WTC11 (cell line): ENCODE measurements at regions not wholly inside any gene's neighbourhood (a gene's known extent, or its start where the extent isn't known, plus 50 kb on each side); places are given as distances from the start of the nearest gene placed in this dataset.

Source experiments
- ATF1 ChIP-seq: sonication (generic); formaldehyde crosslinking; IDR thresholded peaks from 2 replicates; pipeline ENCODE4 v1.8.1; 2023; ENCODE audit warnings: mild to moderate bottlenecking, moderate library complexity, missing genetic modification reagents
- ATF2 ChIP-seq: sonication (generic); formaldehyde crosslinking; IDR thresholded peaks from 2 replicates; pipeline ENCODE4 v1.8.1; 2022; ENCODE audit warnings: low read depth, missing genetic modification reagents, borderline replicate concordance
- CREB1 ChIP-seq: sonication (generic); formaldehyde crosslinking; IDR thresholded peaks from 2 replicates; pipeline ENCODE4 v1.8.0; 2023; ENCODE audit warnings: mild to moderate bottlenecking, missing genetic modification reagents
- CREM ChIP-seq: sonication (generic); formaldehyde crosslinking; IDR thresholded peaks from 2 replicates; pipeline ENCODE4 v1.8.1; 2022; ENCODE audit warnings: mild to moderate bottlenecking, missing genetic modification reagents, moderate library complexity
- CTCF ChIP-seq: fragments of 200-600 bp; IDR thresholded peaks from 2 replicates; pipeline ENCODE4 v1.8.0; 2022; ENCODE audit warnings: antibody characterized with exemption
- ELF4 ChIP-seq: sonication (generic); formaldehyde crosslinking; IDR thresholded peaks from 2 replicates; pipeline ENCODE4 v1.8.1; 2022; ENCODE audit warnings: low read depth, mild to moderate bottlenecking, moderate library complexity, missing genetic modification reagents
- MAX ChIP-seq: sonication (generic); formaldehyde crosslinking; IDR thresholded peaks from 2 replicates; pipeline ENCODE4 v1.8.0; 2022; ENCODE audit warnings: mild to moderate bottlenecking, missing genetic modification reagents
- SP1 ChIP-seq: sonication (generic); formaldehyde crosslinking; conservative IDR thresholded peaks from 2 replicates; pipeline ENCODE4 v1.8.1; 2022; ENCODE audit warnings: missing genetic modification reagents
- STAT6 ChIP-seq: sonication (generic); formaldehyde crosslinking; conservative IDR thresholded peaks from 2 replicates; pipeline ENCODE4 v1.8.1; 2023; ENCODE audit warnings: mild to moderate bottlenecking, low read depth, missing genetic modification reagents, moderate library complexity
- TEAD4 ChIP-seq: sonication (generic); formaldehyde crosslinking; IDR thresholded peaks from 2 replicates; pipeline ENCODE4 v1.8.0; 2022; ENCODE audit warnings: mild to moderate bottlenecking, missing genetic modification reagents
- ZNF121 ChIP-seq: sonication (generic); formaldehyde crosslinking; IDR thresholded peaks from 2 replicates; pipeline ENCODE4 v1.8.0; 2023; ENCODE audit warnings: missing genetic modification reagents
- ZNF138 ChIP-seq: sonication (generic); formaldehyde crosslinking; conservative IDR thresholded peaks from 2 replicates; pipeline ENCODE4 v1.8.1; 2022; ENCODE audit warnings: mild to moderate bottlenecking, moderate library complexity, missing genetic modification reagents
- TF ChIP-seq, protein P1 (sequence below): sonication (generic); formaldehyde crosslinking; IDR thresholded peaks from 2 replicates; pipeline ENCODE4 v1.8.0; 2023; ENCODE audit warnings: mild to moderate bottlenecking, missing genetic modification reagents
- TF ChIP-seq, protein P2 (sequence below): sonication (generic); formaldehyde crosslinking; IDR thresholded peaks from 2 replicates; pipeline ENCODE4 v1.8.1; 2023; ENCODE audit warnings: mild to moderate bottlenecking, missing genetic modification reagents

- TF ChIP-seq, protein P1, sequence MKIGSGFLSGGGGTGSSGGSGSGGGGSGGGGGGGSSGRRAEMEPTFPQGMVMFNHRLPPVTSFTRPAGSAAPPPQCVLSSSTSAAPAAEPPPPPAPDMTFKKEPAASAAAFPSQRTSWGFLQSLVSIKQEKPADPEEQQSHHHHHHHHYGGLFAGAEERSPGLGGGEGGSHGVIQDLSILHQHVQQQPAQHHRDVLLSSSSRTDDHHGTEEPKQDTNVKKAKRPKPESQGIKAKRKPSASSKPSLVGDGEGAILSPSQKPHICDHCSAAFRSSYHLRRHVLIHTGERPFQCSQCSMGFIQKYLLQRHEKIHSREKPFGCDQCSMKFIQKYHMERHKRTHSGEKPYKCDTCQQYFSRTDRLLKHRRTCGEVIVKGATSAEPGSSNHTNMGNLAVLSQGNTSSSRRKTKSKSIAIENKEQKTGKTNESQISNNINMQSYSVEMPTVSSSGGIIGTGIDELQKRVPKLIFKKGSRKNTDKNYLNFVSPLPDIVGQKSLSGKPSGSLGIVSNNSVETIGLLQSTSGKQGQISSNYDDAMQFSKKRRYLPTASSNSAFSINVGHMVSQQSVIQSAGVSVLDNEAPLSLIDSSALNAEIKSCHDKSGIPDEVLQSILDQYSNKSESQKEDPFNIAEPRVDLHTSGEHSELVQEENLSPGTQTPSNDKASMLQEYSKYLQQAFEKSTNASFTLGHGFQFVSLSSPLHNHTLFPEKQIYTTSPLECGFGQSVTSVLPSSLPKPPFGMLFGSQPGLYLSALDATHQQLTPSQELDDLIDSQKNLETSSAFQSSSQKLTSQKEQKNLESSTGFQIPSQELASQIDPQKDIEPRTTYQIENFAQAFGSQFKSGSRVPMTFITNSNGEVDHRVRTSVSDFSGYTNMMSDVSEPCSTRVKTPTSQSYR (CRISPR knock-in tag), result no peak
- TF ChIP-seq SP1 (CRISPR knock-in tag) (no peak), CTCF (no peak), ZNF138 (no peak), ZNF121 (no peak), TEAD4 (CRISPR knock-in tag) (no peak), MAX (CRISPR knock-in tag) (no peak), ATF2 (CRISPR knock-in tag) (no peak), CREM (CRISPR knock-in tag) (no peak), ATF1 (no peak), STAT6 (CRISPR knock-in tag) (no peak), CREB1 (CRISPR knock-in tag) (no peak), ELF4 (CRISPR knock-in tag) (no peak)
- TF ChIP-seq, protein P2, sequence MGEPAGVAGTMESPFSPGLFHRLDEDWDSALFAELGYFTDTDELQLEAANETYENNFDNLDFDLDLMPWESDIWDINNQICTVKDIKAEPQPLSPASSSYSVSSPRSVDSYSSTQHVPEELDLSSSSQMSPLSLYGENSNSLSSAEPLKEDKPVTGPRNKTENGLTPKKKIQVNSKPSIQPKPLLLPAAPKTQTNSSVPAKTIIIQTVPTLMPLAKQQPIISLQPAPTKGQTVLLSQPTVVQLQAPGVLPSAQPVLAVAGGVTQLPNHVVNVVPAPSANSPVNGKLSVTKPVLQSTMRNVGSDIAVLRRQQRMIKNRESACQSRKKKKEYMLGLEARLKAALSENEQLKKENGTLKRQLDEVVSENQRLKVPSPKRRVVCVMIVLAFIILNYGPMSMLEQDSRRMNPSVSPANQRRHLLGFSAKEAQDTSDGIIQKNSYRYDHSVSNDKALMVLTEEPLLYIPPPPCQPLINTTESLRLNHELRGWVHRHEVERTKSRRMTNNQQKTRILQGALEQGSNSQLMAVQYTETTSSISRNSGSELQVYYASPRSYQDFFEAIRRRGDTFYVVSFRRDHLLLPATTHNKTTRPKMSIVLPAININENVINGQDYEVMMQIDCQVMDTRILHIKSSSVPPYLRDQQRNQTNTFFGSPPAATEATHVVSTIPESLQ (CRISPR knock-in tag), result no peak
These were observed 101.6 kb upstream of the USP47 start for GRCh38 chr11:11740073-11740702.
